ENCODE measurements at regions not wholly inside any gene's neighbourhood (a gene's known extent, or its start where the extent isn't known, plus 50 kb on each side); places are given as distances from the start of the nearest gene placed in this dataset.
"Not testable (repeated sequence)": the region's sequence is repeated elsewhere in the genome, so short reads cannot be mapped to it uniquely, and the experiment has no call there.

DNA sequence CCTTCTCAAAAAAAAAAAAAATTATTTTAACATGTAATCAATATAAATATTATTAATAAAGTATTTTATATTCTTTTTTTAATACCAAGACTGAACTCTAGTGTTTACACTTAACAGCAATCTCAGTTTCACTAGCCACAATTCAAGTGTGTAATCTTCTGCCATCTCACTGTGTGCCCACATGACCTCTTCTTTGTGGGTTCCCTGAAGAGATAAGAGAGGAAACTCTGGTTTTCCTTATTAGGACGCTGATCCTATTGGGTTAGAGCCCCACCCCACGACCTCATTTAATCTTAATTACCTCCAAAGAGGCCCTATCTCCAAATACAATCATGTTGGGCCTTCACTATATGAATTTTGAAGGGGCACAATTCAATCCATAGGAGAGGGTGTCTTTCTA lies 177.6 kb downstream of the STK31 start:
- no peak for DNase-seq

GRCh38 chr7:23888958-23889357 lies 178.9 kb downstream of the STK31 start:
- no peak for DNase-seq

GRCh38 chr7:23889566-23889965 lies 179.5 kb downstream of the STK31 start:
- DNase-seq, result no peak

DNA sequence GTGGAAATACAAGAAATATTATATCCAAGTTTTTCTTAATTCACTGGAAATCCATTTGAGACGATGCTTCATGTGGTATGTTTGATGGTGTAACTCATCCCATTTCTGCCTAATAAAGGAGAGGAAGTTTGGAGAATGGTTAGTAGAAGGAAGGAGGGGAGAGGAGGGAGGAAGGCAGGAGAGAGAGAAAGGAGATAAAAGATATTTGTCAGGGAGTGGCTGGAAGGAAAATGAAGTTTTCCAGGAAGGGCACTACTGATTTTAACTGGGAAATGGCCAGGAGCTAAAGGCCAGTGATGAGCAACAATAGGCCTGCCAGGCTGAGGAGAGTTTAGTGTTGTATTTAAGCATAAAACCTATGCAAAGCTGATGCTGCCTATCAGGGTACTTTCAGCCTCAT lies 182.0 kb downstream of the STK31 start:
- DNase-seq, result no peak

GRCh38 chr7:23893176-23893941 lies 183.3 kb downstream of the STK31 start:
- peak; percentile 49 for DNase-seq

DNA sequence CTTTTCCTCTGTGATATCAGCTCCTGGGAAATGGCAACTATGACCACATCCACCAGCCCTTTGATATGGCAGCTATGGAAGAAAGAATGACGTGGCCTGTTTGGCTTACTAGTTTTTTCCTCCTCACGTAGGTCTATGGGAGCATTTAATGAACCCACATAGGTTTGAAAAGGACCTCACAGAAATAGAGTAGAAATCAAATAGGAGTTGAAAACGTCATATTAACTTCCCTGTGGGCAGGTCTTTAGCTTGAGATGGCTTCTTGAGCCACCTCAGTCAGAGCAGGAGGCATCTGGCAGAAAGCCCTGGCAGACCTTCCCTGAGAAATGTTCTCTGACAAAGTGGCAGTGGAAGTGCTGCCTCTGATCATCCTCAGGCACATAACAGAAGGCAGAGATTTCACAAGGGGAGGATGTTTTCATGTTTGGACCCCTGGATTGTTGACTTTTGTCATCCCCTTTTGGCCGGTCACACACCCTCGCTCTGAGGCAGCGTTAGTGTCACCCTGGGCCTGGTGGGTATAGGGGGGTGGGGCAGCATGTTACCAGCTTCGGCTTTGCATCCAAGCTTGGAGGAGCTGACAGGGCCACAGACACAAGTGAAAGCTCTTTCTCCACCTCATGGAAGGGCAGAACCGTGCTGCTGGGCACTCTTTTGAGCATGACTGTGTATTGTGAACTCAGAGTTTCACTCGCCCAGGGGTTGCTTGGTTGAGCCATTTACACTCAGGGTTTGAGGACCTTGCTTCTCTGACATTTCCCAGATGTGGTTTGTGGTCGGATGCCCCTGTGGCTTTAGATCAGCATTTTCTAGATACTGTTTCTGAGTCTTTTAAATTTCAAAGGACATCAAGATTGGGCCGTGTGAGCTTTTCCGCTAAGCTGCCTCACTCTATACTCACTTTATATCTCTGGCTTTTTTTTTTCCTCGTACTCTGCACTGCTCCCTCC lies 184.2 kb downstream of the STK31 start:
- peak; percentile 25 for DNase-seq

- DNase-seq, result no peak
Observed at GRCh38 chr7:23894892-23895569, 185.0 kb downstream of the STK31 start.

- no peak for DNase-seq
Observed at GRCh38 chr7:23895666-23896096, 185.7 kb downstream of the STK31 start.

DNA sequence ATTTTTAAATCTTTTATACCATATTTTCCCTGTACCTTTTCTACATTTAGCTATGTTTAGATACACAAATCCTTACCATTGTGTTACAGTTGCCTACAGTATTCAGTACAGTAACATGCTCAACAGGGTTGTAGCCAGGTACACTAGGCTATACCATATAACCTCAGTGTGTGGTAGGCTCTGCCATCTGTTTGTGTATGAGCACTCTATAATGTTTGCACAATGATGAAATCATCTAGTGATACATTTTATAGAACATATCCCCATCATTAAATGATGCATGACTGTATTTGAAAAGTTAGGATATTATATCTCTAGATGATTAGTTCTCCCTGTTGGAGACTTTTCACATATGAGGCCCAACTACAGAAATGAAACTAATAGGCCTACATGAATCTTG lies 188.6 kb downstream of the STK31 start:
- no peak for DNase-seq

DNA sequence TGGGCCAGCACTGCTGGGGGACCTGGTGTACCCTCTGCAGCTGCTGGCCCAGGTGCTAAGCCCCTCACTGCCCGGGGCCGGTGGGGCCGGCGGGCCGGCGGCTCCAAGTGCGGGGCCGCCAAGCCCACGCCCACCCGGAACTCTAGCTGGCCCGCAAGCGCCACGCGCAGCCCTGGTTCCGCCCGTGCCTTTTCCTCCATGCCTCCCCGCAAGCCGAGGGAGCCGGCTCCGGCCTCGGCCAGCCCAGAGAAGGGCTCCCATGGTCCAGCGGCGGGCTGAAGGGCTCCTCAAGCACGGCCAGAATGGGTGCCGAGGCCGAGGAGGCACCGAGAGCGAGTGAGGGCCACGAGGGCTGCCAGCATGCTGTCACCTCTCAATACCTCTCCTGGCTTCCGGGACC lies 194.9 kb downstream of the STK31 start:
- DNase-seq, result not testable (repeated sequence)

DNA sequence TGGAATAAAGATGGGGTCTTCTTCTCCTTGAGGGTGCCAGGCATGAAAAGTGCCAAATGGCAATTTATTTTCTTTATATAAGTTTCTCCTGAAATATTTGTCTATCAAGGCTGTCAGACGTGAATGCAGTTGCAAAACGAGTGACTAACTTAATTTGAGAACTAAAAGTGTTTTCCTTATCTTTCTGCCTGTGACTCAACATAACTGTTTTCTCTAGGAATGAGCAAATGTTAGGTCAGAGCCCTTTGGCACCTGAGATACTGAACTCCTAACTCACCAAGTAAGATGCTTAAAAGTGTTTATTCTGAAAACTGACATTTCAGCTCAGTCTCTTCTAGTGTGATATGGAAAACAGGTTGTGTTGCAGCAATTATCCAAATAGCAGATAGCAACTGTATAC lies 197.0 kb downstream of the STK31 start:
- DNase-seq, result no peak

GRCh38 chr7:23909426-23909825 lies 199.4 kb downstream of the STK31 start:
- no peak for DNase-seq

DNA sequence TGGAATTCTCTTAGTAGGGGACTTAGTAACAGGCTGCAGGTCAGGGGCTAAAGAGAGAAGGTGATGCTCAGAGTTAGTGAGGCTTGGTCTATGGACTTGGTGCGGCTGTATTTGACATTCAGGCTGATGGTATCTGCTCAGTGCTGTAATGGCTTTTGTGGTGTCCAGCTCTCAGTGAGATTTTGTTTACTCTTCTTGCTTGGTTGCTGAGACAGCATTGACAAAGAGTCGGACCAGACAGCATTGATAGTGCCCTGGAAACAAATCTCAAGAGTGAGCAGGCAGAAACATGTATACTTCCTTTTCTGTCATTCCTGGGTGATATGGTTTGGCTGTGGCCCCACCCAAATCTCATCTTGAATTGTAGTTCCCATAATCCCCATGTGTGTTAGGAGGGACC lies 202.0 kb downstream of the STK31 start:
- DNase-seq, result no peak

DNA sequence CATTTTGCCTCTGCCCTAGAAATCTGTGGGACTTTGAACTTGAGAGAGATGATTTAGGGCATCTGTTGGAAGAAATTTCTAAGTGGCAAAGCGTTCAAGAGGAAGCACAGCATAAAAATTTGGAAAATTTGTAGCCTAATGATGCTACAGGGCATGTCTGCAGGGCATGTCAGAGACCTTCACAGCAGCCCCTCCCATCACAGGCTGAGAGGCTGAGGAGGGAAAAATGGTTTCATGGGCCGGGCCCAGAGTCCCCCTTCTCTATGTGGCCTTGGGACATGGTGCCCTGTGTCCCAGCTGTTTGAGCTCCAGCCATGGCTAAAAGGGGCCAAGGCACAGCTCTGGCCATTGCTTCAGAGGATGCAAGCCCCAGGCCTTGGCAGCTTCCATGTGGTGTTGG lies 203.0 kb downstream of the STK31 start:
- DNase-seq, result no peak

GRCh38 chr7:23915236-23915635 lies 205.2 kb downstream of the STK31 start:
- no peak for DNase-seq

GRCh38 chr7:23918286-23918685 lies 208.3 kb downstream of the STK31 start:
- DNase-seq, result no peak

DNA sequence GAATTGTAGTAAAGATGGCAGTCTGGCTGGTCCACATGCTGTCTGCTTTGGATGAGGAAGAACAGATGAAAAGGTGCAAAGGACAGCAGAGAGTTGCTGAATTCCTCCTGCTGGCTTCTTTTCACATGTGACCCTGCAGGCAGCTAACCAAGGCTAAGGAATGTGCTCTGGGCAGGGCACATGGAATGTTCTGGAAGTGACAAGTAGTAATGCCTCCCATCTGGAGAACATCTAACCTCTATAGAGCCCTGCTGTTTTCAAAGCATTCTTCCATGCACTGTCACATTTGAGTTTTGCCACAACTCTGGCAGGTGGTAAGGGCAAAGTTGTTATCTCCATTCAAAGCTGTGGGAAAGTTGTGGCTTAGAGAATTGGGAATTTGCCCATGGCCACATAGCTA lies 208.8 kb downstream of the STK31 start:
- no peak for DNase-seq

DNA sequence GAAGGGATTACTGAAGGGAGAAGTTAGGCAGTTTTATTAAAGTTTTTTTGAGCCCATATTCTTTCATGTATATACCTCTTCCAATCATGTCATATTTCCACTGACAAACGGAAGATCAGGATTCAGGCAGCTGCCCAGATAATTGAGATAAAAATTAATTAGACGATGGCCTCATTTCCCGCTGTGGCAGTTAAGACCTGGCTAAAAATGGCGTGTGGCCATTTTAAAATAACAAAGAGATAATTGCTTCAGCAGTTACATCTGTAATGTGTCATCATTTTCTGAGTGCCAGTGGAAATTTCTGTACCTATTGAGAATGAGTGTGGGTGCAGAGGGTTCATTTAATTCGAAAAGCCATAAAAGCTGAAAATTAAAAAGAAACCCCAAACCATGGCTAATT lies 215.1 kb downstream of the STK31 start:
- no peak for DNase-seq

- no peak for DNase-seq
Observed at GRCh38 chr7:23927709-23928417, 217.8 kb downstream of the STK31 start.

DNA sequence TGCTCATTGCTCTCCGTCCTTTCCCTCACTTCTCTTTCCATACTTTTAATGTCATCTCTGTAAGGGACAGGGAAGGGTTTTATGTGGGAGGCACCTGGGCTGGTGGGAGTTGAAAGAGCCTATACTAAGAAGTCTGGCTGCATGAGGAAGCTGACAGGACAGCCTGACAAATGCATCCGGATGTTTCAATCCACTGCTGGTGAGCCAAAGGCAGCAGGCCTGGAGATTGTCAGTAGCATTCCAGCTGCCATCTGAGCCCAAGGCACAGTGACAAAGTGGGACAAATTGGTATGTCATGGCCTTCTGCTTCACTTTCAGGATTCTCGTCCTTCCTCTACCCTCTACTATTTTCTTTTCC lies 218.4 kb downstream of the STK31 start:
- no peak for DNase-seq

- DNase-seq, result no peak
Observed at GRCh38 chr7:23930312-23930711, 220.3 kb downstream of the STK31 start.

GRCh38 chr7:23931633-23932032 lies 221.6 kb downstream of the STK31 start:
- no peak for DNase-seq

DNA sequence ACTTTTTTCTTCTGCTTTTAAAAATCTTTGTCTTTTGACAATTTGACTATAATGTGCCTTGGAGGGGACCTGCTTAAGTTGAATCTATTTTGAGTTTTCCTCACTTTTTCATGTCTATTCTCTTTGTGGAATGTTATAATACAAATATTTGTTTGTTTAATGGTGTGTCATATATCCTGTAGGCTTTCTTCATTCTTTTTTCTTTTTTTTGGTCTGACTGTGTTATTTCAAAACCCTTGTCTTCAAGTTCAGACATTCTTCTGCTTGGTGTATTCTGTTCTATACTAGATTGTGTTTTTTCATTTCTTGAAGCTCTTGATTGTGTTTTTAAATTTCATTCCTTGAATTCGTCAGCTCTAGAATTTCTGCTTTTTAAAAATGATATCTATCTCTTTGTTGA lies 228.2 kb downstream of the STK31 start:
- DNase-seq, result no peak

All from HCEC 1CT (cell line).